Right renal pelvis (tissue), 4 donors: ENCODE measurements at regions not wholly inside any gene's neighbourhood (a gene's known extent, or its start where the extent isn't known, plus 50 kb on each side); places are given as distances from the start of the nearest gene placed in this dataset.

Experiments used
- DNase-seq, 4 donors: peaks; one replicate each; pipeline ENCODE4 v3.0.0-alpha.2; 2013; ENCODE audit warnings: low read depth in 4 of 4, low spot score in 3 of 4, missing footprints in 1 of 4

DNA sequence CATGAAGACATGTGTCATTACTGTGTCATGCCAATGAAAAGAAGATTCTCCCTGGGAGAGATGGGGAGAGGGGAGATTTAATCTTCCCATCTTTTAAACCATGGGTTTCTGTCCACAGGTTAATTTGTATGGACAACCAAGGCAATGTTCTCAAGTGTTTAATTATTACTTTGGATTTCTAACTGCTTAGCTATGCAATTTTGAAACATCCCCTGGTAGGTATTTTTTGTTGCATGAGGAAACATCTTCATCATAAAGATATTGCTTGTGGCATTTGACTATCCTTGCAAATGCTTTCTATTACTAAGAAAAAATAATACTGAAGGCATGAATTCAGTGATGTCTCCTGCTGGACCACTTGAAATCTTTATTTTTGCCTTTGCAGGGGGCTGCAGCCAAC, 326.6 kb upstream of the TPM1 start:
- DNase-seq, result no peak

DNA sequence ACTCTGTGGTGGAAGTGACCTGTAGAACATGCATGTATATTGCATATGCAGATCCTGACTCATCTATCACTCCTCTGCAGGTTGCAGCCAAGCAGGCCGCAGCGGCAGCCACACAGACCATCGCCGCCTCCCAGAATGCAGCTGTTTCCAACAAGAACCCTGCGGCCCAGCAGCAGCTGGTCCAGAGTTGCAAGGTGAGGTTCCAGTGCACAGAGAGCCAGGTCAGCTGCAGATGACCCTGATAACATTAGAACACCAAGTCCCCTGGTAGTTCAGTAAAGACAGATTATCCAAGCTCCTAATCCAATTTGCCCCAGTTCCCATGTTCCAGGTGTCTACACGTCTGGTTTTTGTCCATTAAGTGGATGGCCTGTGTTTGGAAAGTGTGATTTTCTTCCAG, 325.1 kb upstream of the TPM1 start:
- DNase-seq, result no peak

DNA sequence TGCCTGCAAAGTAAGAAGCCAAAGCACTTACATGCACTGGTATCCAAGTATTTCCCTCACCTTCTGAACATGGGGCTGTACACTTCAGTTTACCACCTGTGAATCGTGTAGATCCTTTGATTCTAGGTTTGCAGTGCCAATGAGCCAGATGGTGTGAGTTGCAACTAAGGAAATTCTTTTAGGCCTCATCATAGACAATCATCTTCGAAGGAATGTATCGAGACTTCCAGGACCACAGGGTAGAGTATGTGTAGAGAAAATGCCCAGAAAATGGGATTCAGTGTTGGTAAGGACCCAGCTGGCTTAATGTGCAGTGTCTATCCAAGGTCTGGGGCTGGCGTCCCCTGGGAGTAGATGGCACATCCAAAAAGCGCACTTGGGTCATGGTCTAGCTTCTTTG, 323.2 kb upstream of the TPM1 start:
- DNase-seq, result no peak

DNA sequence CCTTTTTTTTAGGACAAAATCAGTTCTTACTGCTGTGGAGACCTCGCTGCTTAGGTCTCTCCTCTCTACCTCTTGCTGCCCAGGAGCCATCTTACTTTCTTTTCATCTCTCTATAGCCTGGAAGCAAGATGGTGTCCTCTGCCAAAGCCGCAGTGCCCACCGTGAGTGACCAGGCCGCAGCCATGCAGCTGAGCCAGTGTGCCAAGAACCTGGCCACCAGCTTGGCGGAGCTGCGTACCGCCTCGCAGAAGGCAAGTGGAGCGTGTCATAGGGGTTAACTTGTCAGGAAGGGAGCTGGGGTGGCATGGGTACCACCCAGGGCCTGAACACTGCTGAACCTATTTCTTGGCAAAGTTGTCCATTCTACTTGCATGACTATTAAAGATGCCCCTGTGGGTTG, 320.3 kb upstream of the TPM1 start:
- no peak for DNase-seq

DNA sequence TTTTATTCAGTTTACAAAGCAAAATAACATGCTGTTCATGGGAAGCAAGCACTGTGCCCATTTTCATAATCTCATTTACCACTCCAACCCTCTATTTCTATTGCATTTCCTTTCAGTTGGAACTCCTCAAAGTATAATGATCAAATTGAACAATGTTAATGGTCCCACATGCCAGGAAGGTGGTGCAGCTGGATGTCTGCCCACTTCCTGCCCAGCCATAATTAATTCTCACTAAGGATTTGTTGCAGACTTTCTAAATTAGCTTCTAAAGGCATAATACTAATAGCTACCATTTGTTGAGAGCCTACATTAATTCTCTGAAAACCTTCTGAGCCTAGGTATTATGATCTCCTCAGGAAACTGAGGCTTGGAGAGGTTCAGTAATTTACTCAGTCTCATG, 316.1 kb upstream of the TPM1 start:
- DNase-seq, result no peak

DNA sequence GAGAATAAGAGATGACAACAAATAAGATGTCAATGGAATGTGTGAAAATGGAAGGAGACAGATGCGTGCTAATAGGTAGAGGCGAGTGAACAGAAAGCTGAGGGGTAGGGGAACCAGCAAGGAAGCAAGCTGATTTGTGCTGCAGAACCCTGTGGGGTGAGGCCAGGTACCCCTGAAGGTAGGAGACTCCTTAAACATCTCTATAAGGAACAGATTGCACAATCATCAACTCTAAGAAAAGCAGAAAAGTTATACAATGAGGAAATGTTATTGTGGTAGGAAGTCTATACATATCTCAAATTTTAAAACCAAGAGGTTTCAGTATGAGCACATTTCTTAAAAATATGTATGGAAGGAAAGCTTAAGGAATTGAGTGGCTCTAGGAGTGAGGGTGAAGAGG, 315.0 kb upstream of the TPM1 start:
- no peak for DNase-seq

DNA sequence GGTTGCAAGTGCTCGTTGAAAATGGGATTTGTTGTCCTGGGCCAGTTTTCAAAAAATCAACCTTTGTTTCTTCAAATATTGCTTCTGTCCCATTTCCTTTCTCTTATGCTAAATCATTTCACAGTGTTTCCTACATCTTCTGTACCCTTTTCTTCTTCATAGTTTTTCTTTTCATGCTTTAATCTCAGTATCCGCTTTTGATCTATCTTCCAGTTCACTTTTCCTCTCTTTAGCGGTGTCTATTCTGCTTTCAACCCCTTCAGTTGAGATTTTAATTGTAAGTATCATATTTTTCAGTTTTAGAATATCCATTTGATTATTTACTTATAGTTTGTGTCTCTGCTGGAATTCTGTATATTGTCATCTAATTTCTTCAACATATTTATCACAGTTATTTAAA, 311.7 kb upstream of the TPM1 start:
- DNase-seq, result no peak

DNA sequence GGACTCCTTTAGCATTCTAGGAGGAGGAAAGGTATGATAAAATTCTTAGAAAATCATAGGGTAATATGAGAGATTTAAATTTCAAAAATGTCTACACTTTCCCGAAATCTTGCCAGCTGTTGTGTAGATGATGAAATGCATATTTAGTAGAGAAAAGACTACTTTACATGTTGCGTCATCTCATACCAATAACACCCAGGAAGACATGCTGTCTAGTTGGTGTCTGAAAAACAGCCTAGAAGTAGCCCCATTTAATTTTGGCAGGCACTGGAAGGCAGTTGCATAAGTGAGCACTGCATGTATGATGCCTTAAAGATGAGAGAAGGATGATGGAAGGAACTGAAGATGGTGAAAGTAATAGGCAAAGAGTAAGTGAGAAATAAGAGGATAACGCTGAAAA, 310.5 kb upstream of the TPM1 start:
- no peak for DNase-seq

DNA sequence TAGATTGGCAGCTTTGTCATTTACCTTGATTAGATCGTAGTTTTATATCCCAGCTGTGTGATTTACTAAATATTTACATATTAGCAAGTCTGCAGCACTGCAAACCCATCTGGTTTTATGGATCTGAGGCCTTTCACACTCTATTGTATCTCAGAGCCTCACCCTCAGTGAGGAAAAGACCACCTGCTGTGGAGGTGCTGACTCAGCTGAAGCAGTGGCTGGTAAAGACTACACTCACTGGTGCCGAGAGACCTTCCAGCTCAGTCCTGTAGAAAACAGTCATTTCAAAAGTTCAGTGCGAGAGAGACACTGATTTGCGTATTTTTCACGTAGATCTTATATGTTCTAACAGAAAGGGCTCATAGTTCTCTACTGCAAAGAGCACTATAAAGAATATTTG, 307.8 kb upstream of the TPM1 start:
- DNase-seq, result no peak

DNA sequence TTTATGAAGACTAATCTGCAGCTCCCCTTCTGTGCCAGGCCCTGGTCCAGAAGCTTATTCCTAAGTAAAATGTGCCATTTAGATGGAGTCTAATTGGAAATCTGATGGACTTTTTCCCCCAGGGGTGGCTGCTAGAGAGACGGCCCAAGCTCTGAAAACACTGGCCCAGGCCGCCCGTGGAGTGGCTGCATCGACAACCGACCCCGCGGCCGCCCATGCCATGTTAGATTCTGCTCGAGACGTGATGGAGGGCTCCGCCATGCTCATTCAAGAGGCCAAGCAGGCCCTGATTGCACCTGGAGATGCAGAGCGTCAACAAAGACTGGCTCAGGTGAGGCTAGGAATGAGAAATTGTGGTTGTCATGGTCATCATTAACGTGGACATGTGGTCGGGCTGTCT, 305.8 kb upstream of the TPM1 start:
- no peak for DNase-seq

DNA sequence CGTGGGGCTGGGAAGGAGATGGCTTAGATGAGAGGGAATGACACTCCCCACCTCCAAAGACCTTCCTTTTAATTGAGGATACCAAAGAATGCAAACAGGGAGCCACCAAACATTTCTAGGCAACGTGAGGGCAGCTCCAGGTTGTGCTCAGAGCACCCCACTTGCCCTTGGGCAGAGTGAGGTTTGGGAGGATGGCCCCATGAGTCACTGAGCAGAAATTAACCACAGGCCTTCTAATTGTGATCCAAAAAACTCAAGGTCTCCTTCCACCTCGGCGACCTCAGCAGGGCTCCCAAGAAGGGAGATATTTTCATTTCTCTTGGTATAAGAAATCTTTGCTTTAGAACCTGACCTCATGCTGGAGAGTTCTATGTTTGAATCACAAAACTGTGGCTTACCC, 305.0 kb upstream of the TPM1 start:
- DNase-seq, result no peak

DNA sequence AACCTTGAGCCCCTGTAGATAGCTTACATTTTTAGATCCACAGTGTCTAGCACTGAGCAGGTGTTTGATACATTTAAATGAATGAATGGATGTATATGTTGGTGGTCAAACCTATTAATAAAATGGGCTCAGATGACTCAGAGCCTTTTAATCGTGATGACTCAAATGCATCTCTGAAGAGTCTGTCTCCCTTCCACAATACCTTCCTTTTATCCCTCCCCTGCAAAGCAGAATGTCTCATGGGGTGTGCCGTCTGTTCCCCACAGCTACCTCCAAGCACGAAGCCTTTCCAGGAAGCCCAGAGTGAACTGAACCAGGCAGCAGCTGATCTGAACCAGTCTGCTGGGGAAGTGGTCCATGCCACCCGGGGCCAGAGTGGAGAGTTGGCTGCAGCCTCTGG, 303.5 kb upstream of the TPM1 start:
- DNase-seq, result no peak

DNA sequence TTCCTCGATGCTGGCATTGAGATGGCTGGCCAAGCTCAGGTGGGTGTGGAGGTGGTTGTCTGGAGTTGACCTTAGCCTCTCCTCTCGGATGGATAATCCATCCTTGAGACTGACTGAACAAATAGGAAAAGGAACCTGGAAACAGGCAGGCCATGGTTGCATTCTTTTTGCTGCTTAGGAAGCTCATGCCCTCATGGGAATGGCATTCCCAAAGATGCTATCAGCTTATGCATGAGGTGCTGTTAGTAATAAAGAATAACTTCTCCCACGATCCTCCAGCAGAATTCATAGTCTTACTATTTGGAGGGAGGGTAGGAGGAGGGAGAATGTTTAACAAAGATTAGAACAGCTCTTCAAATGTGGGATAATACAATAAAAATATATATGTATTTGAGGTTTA, 303.0 kb upstream of the TPM1 start:
- DNase-seq, result no peak

DNA sequence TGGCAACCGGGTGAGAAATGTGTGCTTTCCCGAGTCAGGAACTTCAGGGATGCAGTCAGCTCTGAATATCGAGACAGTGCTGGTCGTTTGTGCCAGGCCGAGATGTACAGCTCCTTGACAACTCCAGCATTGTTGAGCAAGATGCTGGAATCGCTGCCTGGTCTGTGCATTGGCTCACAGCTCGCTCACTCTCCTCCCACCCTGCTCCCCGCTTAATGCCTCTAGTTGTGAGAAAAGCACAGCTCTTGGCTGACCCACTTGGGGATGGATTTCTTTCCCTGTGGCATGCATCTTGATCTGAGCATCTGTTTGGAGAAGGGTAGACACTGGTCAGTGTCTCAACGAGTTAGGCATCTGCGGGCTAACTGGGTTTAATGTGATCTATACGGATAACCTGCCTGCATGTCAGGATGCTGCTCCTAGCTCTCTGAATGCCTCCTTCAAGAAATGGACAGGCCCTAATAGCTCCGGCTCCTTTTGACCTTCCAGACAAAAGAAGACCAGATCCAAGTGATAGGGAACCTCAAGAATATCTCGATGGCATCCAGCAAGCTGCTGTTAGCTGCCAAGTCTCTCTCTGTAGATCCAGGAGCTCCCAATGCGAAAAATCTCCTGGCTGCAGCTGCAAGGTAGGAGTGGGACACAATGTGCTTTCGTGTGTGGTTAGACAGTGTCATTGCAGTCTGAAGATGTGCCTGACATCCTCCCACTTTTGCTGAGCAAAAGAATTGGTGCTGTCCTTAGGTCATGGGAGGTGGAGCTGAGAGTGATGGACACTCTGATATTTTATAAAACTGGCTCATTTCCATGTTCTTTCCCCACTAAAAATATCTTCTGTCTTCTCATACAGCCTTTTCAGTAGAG, 302.2 kb upstream of the TPM1 start:
- DNase-seq, result no peak

DNA sequence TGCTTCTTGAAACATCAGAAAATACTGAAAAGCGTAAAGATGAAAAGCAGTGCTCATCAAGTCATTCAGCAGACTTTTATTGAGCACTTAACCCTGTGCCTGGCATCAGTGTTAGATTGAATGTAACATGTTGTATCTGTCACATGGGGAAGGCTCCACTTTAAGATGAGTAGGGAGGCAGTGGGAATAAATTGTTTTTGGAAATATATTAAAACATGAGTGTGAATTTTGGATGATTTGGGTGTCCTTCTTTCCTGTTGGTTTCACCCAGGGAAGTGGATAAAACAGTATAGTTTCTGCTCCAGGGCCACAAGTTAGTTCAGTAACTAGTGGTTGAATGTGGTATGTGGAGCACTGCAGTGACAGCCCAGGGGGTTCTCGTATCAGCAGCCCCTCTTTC, 301.4 kb upstream of the TPM1 start:
- no peak for DNase-seq

DNA sequence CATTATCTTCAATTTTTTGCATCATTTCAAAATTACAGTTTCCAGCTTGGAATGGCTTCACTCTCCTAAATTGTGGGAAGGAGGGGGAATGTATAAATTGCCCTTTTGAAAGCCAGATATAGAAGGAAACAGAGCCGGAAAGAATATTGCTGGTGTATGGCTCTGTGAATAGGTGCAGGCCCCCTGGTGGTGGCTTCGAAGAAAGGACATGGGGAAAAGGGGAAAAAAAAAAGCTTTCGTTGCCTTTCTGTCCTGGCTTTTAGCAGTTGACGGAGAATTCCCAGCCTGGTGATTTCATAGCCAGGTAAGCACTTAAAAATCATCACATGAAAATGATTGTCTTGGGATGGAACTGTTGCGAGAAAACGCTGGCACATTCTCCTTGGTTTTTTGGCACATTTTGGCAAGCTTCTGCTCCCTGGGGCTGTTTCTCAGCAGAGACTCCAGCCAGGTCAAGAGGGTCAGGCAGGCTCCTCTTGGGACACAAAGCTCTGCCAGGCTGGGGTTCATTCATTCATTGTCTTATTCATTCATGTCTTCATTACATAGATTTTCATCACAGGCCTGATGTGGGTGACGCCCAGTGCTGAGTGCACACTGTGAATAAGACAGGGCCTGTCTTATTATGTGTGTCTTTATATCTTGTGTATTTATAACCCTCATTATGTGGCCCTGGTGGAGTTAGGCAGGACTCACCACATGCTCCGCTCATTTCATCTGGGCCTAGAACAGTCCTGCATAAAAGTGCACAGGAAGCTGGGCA, 300.0 kb upstream of the TPM1 start:
- peak in 3 of 4 donors; percentile 45 to 59 (median 46) for DNase-seq

DNA sequence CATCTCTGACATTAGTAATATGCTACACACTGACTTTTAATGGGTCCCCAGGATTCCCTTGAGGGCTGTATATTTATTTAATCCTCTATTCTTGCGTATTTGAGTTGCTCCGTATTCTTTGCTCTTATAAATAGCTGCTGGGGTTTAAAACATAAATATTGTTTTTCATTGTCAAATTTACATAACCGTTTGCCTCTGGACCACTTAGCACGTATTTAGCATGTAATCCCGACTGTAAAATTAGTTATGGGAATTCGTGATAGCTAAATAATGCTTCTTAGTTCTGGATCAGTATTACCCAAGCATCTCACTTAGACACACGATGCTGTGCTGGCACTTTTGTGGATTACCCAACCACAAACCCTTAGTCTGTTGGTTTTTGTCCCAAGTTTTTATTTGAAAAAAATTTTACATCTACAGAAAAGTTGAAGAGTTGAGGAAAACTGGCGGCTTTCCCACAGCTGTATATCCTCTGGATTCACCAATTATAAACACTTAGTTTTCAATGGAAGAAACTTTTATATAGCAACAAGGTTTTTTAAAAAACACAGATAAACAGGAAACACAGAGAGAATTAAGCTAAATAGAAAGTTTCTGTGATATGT, 296.8 kb upstream of the TPM1 start:
- DNase-seq, result no peak

DNA sequence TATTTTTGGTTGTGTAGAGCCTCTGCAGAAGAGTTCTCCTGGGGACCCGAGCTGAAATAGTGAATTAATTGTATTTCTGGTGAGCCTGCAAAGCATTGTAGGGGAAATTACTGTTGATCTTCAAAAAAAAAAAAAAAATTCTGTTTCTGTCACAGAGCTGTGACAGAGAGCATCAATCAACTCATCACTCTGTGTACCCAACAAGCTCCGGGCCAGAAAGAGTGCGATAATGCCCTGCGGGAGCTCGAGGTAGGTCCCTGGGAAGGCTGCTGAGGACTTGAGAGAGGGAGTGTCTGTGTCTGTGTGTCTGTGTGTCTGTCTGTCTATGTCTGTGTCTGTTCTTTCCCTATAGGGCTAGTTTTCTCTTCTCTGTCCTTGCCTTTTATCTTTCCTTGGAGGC, 294.4 kb upstream of the TPM1 start:
- DNase-seq, result no peak

DNA sequence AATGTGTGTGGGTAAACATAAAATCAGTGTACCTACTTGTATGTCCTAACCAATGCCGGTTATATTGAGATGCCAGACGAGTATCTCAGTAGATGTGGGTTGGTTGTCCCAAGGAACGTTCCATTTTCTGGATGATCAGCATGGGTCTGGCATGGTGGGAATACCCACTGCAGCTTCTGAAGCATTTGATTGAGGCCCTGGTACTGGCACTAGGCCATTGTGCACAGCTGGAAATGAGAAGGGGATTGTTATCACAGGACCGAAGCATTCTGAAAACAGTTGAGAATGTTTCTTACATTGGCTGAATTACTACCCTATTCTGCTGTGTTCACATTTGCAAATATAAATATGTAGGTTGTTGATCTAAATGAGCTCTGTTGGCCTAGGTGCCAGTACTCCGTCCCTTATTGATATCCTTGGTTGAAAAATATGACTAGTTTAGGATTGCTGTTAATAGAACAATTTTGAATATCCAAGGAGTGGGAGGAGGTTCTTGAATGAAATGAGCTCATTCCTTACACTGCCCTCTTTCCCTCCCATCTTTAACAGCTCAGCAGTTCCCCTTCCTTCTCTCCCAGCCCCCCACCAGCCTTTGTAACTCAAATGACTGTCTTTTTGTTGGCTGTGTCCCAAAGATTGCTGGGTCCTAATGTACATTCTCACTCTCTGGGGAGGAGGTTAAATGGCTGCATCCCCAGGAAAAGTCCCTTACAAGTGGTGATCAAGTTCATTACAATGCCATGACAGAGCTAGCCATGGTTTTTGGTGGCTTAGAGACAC, 293.3 kb upstream of the TPM1 start:
- no peak for DNase-seq

DNA sequence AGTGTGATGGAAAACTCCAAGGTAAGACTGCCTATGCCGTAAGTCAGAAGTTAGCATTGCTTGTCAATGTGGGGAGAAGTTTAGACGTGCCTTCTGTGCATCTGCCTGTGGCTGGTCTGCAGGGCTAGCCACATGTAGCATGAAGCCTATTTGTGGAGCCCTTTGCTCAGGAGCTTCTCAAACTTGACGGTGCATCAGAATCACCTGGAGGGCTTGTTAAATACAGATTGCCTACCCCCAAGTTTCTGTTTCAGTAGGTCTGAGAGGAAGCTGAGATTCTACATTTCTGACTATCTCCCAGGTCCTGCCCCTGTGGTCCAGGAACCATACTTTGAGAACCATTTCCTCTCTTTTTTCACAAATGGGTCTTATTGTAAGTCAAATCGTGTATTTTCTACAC, 292.1 kb upstream of the TPM1 start:
- no peak for DNase-seq
